Endothelial cell of umbilical vein (primary cell): ENCODE measurements at regions not wholly inside any gene's neighbourhood (a gene's known extent, or its start where the extent isn't known, plus 50 kb on each side); places are given as distances from the start of the nearest gene placed in this dataset.
"Not testable (repeated sequence)": the region's sequence is repeated elsewhere in the genome, so short reads cannot be mapped to it uniquely, and the experiment has no call there.

Source experiments
- BruUV-seq: library from RNA; stranded (reverse); fragments of 400-500 nt; replicated peaks from 2 replicates; lab custom pipeline; 2021; lab: Mats Ljungman, UMichigan
- CTCF ChIA-PET: fragments of 300-600, 350-600 bp; sonication (Branson Sonifier 250); formaldehyde crosslinking; loops from one replicate; lab custom pipeline; 2021; ENCODE audit warnings: antibody characterized with exemption, inconsistent platforms; lab: Charles Lee
- POLR2A ChIA-PET: fragments of 300-600, 350-600 bp; sonication (Branson Sonifier 250); formaldehyde crosslinking; loops from one replicate; lab custom pipeline; 2021; ENCODE audit warnings: antibody characterized with exemption, inconsistent platforms; lab: Charles Lee
- DNase-seq: peaks from one replicate; pipeline ENCODE4 v3.0.0-alpha.2; 2011; ENCODE audit warnings: low read depth, low spot score
- FAIRE-seq: peaks from 2 replicates; lab custom pipeline; 2011; peaks lifted over from hg19 to GRCh38; lab: Jason Lieb, UNC
- H2AFZ ChIP-seq: 2 replicates; pipeline ENCODE4 v1.6.0; 2012; ENCODE audit warnings: low read depth, low read length, control low read depth, inconsistent platforms
- H3K27ac ChIP-seq: 2 replicates; pipeline ENCODE4 v1.5.1; 2011; ENCODE audit warnings: low read depth, mild to moderate bottlenecking, control low read depth, low read length, moderate library complexity; ENCODE audit not compliant: insufficient read depth
- H3K27me3 ChIP-seq, 2 experiments: 2 replicates each; pipeline versions ENCODE4 v1.6.0 to v1.6.1; 2011; ENCODE audit warnings: low read length in 2 of 2, mixed read lengths in 1 of 2; ENCODE audit not compliant: control insufficient read depth in 2 of 2, insufficient read depth in 2 of 2
- H3K36me3 ChIP-seq, 2 experiments: 2 replicates in 1 of 2; 3 replicates in 1 of 2; pipeline ENCODE4 v1.5.1; 2011; ENCODE audit warnings: low read length in 2 of 2, mild to moderate bottlenecking in 1 of 2, moderate library complexity in 1 of 2; ENCODE audit not compliant: control insufficient read depth in 2 of 2, insufficient read depth in 2 of 2; ENCODE audit errors: extremely low read depth in 1 of 2
- H3K4me1 ChIP-seq: 3 replicates; pipeline ENCODE4 v1.5.1; 2011; ENCODE audit warnings: mild to moderate bottlenecking, low read length; ENCODE audit not compliant: control insufficient read depth, insufficient read depth; ENCODE audit errors: extremely low read depth
- H3K4me2 ChIP-seq: 2 replicates; pipeline ENCODE4 v1.6.1; 2011; ENCODE audit warnings: low read length, control low read depth, mixed read lengths; ENCODE audit not compliant: insufficient read depth
- H3K4me3 ChIP-seq, 3 experiments: fragments of 200-600 bp in 1 of 3; sonication (generic), shearing (Covaris generic) in 1 of 3; replicated peaks in 1 of 3; 2 replicates each; pipeline ENCODE4 v1.5.1; 2011 to 2016; ENCODE audit warnings: control low read depth in 3 of 3, low read length in 3 of 3, mild to moderate bottlenecking in 2 of 3, inconsistent platforms in 1 of 3, low read depth in 1 of 3, moderate library complexity in 1 of 3; ENCODE audit not compliant: insufficient read depth in 1 of 3
- H3K79me2 ChIP-seq: 2 replicates; pipeline ENCODE4 v1.6.0; 2012; ENCODE audit warnings: low read length, inconsistent platforms; ENCODE audit not compliant: control insufficient read depth, insufficient read depth
- H3K9ac ChIP-seq: replicated peaks from 2 replicates; pipeline ENCODE3; 2011; ENCODE audit warnings: low read length, control low read depth; ENCODE audit not compliant: insufficient read depth; ENCODE audit errors: extremely low read depth
- H3K9me1 ChIP-seq: replicated peaks from 3 replicates; pipeline ENCODE4 v1.6.0; 2011; ENCODE audit warnings: mild to moderate bottlenecking, low read length; ENCODE audit not compliant: control insufficient read depth, insufficient read depth; ENCODE audit errors: extremely low read depth
- H3K9me3 ChIP-seq: replicated peaks from 2 replicates; pipeline ENCODE4 v1.5.1; 2012; ENCODE audit warnings: low read length, inconsistent platforms; ENCODE audit not compliant: control insufficient read depth, insufficient read depth
- H4K20me1 ChIP-seq: replicated peaks from 2 replicates; pipeline ENCODE3; 2011; ENCODE audit warnings: mild to moderate bottlenecking, low read length; ENCODE audit not compliant: control insufficient read depth, insufficient read depth; ENCODE audit errors: extremely low read depth
- CTCF ChIP-seq, 2 donors: IDR thresholded peaks; 1 replicate in 1 of 2; 2 replicates in 1 of 2; pipeline ENCODE4 v1.5.1; 2011; ENCODE audit warnings: low read length in 2 of 2, mild to moderate bottlenecking in 2 of 2, moderate library complexity in 2 of 2, control low read depth in 1 of 2, inconsistent platforms in 1 of 2, low read depth in 1 of 2; ENCODE audit not compliant: insufficient read depth in 1 of 2; ENCODE audit errors: extremely low read depth in 1 of 2
- EZH2 ChIP-seq: IDR thresholded peaks from 2 replicates; pipeline ENCODE4 v1.6.1; 2012; ENCODE audit warnings: borderline replicate concordance, low read depth, mild to moderate bottlenecking, moderate library complexity, low read length, inconsistent platforms; ENCODE audit not compliant: severe bottlenecking
- FOS ChIP-seq: IDR thresholded peaks from 2 replicates; pipeline ENCODE4 v1.6.1; 2011; ENCODE audit warnings: mild to moderate bottlenecking, low read length, moderate library complexity, borderline replicate concordance; ENCODE audit not compliant: insufficient read depth
- GATA2 ChIP-seq: IDR thresholded peaks from 2 replicates; pipeline ENCODE4 v1.7.0; 2011; ENCODE audit warnings: low read depth, mild to moderate bottlenecking, moderate library complexity, mixed read lengths, low read length; ENCODE audit not compliant: insufficient read length, insufficient read depth
- JUN ChIP-seq: IDR thresholded peaks from 2 replicates; pipeline ENCODE4 v1.6.1; 2011; ENCODE audit warnings: borderline replicate concordance, low read depth; ENCODE audit not compliant: insufficient read length, insufficient read depth
- MAX ChIP-seq: IDR thresholded peaks from 2 replicates; pipeline ENCODE4 v1.6.1; 2011; ENCODE audit not compliant: insufficient read depth, insufficient read length
- MYC ChIP-seq: IDR thresholded peaks from one replicate; pipeline ENCODE4 v1.6.1; 2011; ENCODE audit warnings: mild to moderate bottlenecking, low read depth, low read length
- POLR2A ChIP-seq: IDR thresholded peaks from 2 replicates; pipeline ENCODE4 v1.6.1; 2012; ENCODE audit warnings: low read depth, mild to moderate bottlenecking, control low read depth, low read length
- POLR2AphosphoS5 ChIP-seq: IDR thresholded peaks from 2 replicates; pipeline ENCODE4 v1.6.1; 2012; ENCODE audit warnings: low read depth, mild to moderate bottlenecking, control low read depth, low read length, moderate library complexity; ENCODE audit not compliant: insufficient read depth
- dilution Hi-C: fragments of 300-500 bp; cut with MboI; formaldehyde crosslinking; loops from one replicate; pipeline ENCODE4 v1.15.0; 2019; ENCODE audit warnings: low sequenced_read_pairs; ENCODE audit not compliant: extremely low pct_ligation_motif_present
- intact Hi-C: fragments of 100-400 bp; cut with micrococcal nuclease; formaldehyde crosslinking; loops from one replicate; pipeline ENCODE4 v1.10.0; 2022

GRCh38 chr3:25056-25455, 171.5 kb upstream of the CHL1 start:
- no peaks in the 10 kb centered on the region for H3K36me3 ChIP-seq
- no peaks in the 10 kb centered on the region for H3K79me2 ChIP-seq
- no peak overlapping the region for H3K9ac ChIP-seq
- no peak overlapping the region for H3K4me2 ChIP-seq
- H3K4me1 ChIP-seq: no peaks in the 10 kb centered on the region
- dilution Hi-C loops: no loop called here
- TF ChIP-seq MYC (no peak), JUN (no peak), FOS (no peak), MAX (no peak), POLR2A (no peak), CTCF (IDR thresholded peaks at IDR 0.05; ENCODE audit: extremely low read depth in 1 of 2, insufficient read depth in 1 of 2, low read depth in 1 of 2, low read length in 2 of 2) (no peak), EZH2 (no peak), GATA2 (no peak), POLR2AphosphoS5 (no peak)
- H3K9me1 ChIP-seq: no peaks in the 10 kb centered on the region
- no peak overlapping the region for H3K27ac ChIP-seq
- H3K4me3 ChIP-seq: no peak overlapping the region
- ChIA-PET CTCF (no interaction called here), POLR2A (no interaction called here)
- FAIRE-seq: no peak
- intact Hi-C loops: no loop called here
- no peak for DNase-seq
- H2AFZ ChIP-seq: no peak overlapping the region
- no peaks in the 10 kb centered on the region for H4K20me1 ChIP-seq
- H3K9me3 ChIP-seq: no peaks in the 10 kb centered on the region
- no peaks in the 10 kb centered on the region for H3K27me3 ChIP-seq
- no TSS peak for BruUV-seq

GRCh38 chr3:35985-36384, 160.6 kb upstream of the CHL1 start:
- H2AFZ ChIP-seq, CTCF ChIA-PET, FAIRE-seq, H3K79me2 ChIP-seq, POLR2A ChIA-PET, H3K9me3 ChIP-seq, H3K27me3 ChIP-seq, intact Hi-C loops, H3K36me3 ChIP-seq, dilution Hi-C loops, H4K20me1 ChIP-seq, H3K27ac ChIP-seq, H3K4me2 ChIP-seq, H3K4me3 ChIP-seq, DNase-seq, H3K9me1 ChIP-seq, H3K4me1 ChIP-seq, H3K9ac ChIP-seq, BruUV-seq: not testable (repeated sequence)
